GM18498 (cell line): ENCODE measurements at regions not wholly inside any gene's neighbourhood (a gene's known extent, or its start where the extent isn't known, plus 50 kb on each side); places are given as distances from the start of the nearest gene placed in this dataset.
"Not testable (repeated sequence)": the region's sequence is repeated elsewhere in the genome, so short reads cannot be mapped to it uniquely, and the experiment has no call there.

ENCODE experiments used
- ATAC-seq: cut with Tn5 transposase; IDR thresholded peaks from one replicate; pipeline ENCODE4 v1.9.1; 2021; ENCODE audit warnings: mild to moderate bottlenecking, moderate library complexity; ENCODE audit not compliant: unreplicated experiment

DNA sequence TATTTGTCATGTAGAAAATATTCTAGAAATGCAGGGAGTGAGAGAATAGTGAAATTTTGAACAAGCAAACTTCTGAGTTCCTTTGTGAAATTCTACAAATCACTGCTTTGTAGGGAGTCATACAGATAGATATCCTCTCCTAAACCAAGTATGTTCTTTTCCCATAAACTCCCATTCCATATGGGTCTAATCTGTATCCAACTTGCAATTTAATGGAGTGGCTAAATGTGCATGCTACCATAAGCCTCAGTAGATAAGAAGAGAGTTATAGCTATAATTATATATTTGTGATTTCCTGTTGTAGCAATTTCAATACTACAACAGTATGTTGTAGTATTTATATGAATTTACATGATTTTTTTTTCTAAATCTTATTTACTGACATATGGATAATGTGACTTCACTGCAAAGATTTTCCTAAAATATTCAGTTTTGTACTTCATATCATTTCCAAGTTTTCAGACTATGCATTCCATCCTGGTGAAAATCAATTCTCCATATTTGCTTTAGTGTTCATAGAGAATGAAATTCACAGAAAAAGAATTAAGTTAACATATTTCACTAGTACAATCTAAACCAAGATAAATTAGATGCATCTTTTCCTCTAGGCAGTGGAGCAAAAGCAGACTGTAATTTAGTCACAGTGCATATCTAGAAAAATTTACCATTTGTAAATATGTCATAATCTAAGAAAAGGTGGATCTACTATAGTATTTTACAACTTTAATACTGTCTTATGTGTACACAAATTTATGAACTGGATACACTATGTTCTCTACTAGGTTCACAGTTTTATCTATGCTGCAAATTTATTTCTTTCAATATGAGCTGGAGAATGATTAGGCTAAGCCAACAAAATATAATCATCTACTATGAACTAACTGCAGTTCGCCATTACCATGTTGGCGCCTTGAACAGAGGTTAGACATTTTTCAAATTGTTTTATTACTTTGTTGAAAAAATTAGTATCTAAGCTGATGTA lies 372.9 kb upstream of the NDST3 start:
- ATAC-seq, result no peak

GRCh38 chr4:117664706-117665444 lies 369.4 kb upstream of the NDST3 start:
- no peak for ATAC-seq

DNA sequence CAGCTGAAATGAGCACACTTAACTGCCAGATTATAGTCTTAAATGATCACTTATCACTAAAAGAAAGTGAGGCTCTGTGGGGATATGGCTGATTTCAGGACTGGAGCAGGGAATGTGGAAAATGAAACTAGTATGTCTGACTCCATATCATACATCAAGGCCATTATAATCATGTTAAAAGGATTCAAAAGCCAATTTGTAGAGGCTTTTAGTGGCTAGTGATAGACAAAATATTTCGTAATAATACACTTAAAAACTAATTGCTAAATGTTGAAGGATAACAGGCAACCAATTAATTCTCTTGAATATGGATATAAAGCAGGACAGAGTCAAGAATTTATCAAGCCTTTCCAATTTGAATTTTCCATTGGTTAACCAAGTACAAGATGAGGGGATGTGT lies 358.1 kb upstream of the NDST3 start:
- no peak for ATAC-seq

- no peak for ATAC-seq
Measured at GRCh38 chr4:117678861-117679260, 355.4 kb upstream of the NDST3 start.

GRCh38 chr4:117691572-117692351 lies 342.5 kb upstream of the NDST3 start:
- ATAC-seq, result no peak

DNA sequence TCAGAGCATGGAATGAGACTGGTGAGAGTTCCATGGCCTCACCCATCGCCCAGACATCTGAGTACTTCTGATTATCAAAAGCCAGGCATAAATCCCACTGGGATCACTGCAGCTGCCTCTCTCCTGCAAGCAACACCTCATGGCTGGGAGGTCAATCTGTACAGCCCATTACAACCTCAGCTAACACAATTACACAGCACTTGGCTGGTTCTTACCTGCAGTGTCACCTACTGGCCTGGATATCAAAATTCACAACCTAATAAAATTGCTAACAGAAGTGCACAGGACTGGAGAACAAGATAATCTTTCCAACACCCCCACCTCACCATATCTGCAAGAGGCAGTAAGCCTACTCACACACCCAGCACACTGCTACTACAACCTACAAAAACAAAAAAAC lies 341.7 kb upstream of the NDST3 start:
- no peak for ATAC-seq

- ATAC-seq, result no peak
Measured at GRCh38 chr4:117699595-117699994, 334.7 kb upstream of the NDST3 start.

DNA sequence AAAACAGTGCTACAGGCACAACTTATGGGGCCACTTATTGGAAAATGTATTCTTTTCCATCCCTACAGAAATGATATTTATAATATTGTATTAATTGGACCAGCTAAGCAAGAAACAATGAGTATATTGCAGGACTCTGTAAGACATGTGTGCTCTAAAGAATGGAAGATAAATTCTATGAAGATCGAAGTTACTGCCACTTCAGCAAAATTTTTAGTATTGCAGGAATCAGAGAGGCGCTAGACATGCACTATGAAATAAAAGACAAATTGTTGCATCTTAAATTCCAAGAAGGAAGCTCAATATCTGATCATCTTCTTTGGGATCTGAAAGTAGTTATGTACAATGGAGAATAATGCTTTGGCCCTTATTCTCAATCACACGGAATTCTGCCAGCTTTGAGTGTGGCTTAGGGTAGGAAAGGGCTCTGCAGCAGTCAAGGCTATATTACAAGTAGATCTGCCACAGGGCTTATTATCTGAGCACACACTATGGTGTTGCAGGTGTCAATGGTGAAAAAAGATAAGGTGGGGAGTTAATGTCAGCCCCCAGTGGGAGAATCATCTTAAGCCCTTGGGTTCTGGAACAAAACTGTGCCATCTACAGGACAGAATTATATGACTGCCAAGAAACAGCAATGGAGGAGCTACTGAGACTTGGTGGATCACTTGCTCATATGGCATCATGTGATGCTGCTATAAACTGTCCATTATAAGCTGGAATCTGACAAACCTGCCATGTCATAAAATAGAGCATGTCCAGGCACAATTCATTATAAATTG lies 334.0 kb upstream of the NDST3 start:
- ATAC-seq, result peak; percentile 67

DNA sequence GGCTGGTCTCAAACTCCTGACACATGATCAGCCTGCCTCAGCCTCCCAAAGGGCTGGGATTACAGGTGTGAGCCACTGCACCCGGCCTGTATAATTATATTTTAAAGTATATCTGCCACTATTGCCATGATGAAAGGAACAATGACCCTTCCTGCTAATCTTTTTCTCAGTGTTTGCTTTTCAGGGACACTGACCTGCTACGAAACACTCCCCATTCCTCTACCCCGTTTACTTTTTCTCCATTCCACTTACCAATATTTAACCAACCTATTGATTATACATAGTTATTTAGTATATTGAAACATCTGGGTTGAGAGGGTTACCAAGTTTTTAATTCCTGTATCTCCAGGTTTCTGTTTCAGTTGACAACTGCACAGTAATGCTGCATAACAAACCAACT lies 331.9 kb upstream of the NDST3 start:
- no peak for ATAC-seq

GRCh38 chr4:117704721-117705120 lies 329.6 kb upstream of the NDST3 start:
- no peak for ATAC-seq

GRCh38 chr4:117740736-117741135 lies 293.6 kb upstream of the NDST3 start:
- no peak for ATAC-seq

DNA sequence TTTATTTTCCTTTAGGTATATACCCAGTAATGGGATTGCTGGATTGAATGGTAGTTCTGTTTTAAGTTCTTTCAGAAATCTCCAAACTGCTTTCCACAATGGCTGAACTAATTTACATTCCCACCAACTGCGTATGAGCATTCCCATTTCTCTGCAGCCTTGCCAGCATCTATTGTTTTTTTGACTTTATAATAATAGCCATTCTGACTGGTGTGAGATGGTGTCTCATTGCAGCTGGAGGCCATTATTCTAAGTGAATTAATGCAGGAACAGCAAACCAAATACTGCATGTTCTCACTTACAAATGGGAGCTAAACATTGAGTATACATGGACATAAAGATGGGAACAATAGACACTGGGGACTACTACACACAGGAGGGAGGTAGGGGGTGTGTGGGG lies 288.9 kb upstream of the NDST3 start:
- ATAC-seq, result not testable (repeated sequence)

- no peak for ATAC-seq
Measured at GRCh38 chr4:117755438-117755837, 278.8 kb upstream of the NDST3 start.

GRCh38 chr4:117768610-117769009 lies 265.7 kb upstream of the NDST3 start:
- no peak for ATAC-seq

- ATAC-seq, result no peak
Measured at GRCh38 chr4:117770269-117771102, 263.8 kb upstream of the NDST3 start.

GRCh38 chr4:117771647-117772337 lies 262.5 kb upstream of the NDST3 start:
- ATAC-seq, result no peak

DNA sequence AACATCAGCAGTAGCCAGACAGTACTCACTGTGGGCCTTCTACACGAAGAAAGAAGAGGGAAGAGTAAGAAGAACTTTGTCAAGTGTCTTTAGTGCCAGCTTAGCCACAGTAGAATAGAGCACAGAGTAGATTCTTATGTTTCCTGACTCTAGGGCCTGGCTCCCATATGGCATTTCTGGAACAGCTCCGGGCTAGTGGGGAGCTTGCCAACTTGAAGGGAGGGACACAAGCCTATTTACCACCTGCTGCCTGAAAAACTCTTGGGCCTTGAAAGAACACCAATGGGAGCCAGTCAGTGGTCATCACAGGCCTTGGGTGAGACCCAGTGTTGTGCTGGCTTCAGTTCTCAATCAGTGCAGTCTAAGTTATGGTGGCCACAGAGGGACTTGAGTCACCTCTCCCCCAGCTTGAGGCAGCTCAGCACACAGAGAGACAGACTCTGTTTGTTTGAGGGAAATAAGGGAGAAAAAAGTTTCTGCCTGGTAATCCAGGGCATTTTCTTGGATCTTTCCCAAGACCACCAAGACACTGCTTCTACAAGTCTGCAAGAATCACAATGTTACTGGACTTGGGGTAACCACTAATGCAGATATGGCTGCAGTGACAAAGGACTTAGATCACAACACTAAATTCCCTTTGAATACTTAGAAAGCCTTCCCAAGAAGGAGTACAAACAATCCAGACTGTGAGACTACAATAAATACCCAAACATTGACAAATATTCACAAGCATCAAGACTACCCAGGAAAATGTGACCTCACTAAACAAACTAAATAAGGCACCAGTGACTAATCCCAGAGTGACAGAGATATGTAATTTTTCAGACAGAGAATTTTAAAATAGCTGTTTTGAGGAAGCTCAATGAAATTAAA lies 261.0 kb upstream of the NDST3 start:
- ATAC-seq, result no peak

GRCh38 chr4:117777721-117778120 lies 256.6 kb upstream of the NDST3 start:
- no peak for ATAC-seq
